SH-SY5Y (cell line): ENCODE measurements at regions not wholly inside any gene's neighbourhood (a gene's known extent, or its start where the extent isn't known, plus 50 kb on each side); places are given as distances from the start of the nearest gene placed in this dataset.

Source experiments
- GATA2 ChIP-seq: IDR thresholded peaks from 2 replicates; pipeline ENCODE4 v1.6.1; 2011; ENCODE audit warnings: mild to moderate bottlenecking, low read depth, low read length
- GATA3 ChIP-seq: IDR thresholded peaks from 2 replicates; pipeline ENCODE4 v1.6.1; 2011; ENCODE audit warnings: low read depth, mild to moderate bottlenecking, low read length, moderate library complexity

DNA sequence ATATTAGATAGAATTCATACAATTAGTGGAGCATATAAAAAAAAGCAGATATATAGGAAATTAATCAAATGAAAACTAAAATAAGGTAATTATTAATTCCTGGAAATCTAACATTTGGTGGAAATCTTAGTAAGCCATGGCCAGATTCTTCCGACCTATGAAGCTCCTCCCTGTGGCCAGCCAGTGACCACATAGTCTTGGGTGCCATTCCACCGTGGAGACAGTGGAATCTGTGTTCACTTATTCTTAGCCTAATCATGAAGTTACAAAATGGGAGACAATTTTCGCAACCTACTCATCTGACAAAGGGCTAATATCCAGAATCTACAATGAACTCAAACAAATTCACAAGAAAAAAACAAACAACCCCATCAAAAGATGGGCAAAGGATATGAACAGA, 241.9 kb upstream of the FLRT2 start:
- TF ChIP-seq GATA2, result no peak
- no peak for TF ChIP-seq GATA3
